RKO (cell line): ENCODE measurements at regions not wholly inside any gene's neighbourhood (a gene's known extent, or its start where the extent isn't known, plus 50 kb on each side); places are given as distances from the start of the nearest gene placed in this dataset.
"Not testable (repeated sequence)": the region's sequence is repeated elsewhere in the genome, so short reads cannot be mapped to it uniquely, and the experiment has no call there.

Experiments used
- DNase-seq: peaks from one replicate; pipeline ENCODE4 v3.0.0-alpha.2; 2016; ENCODE audit warnings: low spot score

DNA sequence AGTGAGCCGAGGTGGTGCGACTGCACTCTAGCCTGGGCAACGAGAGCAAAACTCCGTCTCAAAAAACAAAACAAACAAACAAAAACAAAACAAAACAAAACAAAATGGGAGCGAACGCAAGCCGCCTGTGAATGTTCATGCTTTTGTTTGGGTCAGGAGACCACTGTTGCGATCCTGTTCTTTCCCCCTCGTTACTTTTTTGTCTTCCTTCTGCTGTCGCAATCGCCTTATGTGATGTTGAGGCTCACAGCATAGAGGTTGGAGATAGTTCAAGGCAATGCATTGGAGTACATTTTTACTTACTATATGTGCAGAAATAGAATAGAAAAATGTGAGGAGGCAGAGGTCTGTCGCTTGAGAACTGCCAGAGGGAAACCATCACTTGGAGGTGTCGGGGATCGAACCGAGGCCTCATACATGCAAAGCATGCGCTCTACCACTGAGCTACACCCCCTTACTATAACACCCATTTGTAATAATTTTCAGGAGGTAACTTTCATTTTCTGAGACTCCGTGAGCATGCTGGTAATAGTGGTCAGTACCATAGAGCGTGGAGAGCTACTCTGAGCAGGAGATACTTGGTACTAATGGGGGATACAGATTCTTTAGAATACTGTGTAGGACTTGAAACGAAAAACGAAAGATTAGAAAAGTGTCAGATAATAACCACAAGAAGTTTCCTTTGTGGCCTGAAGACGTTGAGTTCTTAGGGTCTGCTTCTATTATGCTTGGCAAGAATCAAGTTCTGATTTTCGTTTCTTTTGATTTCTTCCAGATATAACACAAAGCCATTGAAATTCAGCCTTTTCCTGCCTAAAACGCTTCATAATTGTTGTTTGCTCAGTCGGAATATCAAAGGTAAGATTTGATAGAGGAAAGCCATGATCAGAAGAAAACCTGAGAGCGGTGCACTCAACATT, 121.1 kb downstream of the TRIM27 start:
- peak; percentile 92 for DNase-seq

DNA sequence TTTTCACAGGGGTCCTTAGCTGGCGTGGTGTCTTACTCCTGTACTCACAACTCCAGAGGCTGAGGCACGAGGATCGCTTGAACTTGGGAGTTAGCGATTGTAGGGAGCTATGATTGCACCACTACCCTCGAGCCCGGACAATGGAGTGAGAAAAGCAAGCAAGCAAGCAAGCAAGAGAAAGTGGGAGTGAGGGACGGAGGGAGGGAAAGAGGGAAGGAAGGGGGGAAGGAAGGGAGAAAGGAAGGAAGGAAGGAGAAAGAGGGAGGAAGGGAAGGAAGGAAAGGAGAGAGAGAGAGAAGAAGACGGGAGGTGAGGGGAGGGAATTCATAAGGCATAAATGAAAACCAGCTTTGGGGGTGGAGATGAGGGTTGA, 120.5 kb downstream of the TRIM27 start:
- peak; percentile 61 for DNase-seq

DNA sequence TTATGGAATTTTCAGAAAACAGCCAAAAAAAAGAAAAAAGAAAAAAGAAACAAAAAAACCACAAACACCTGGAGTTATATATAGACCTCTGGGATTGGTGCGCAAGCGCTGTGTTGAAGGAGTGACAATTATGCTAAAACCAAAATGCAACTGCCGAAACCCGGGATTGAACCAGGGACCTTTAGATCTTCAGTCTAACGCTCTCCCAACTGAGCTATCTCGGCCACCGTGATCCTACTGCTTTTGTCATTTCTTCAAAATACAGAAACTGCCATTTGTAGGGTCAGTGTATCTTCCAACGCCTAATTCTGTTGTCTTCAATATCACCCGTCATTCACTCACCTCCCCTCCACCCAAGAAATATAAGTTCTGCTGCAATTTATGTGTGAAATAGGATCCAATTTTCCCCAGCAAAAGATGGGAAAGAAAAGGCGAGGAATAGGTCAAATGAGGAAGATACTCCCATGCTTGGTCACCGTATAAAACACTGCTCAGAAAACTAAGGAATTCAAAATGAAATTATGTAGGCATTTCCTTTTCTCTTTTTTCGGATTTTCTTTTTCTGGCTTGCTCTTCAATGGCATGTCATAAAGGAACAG, 116.0 kb downstream of the TRIM27 start:
- DNase-seq, result peak; percentile 89

DNA sequence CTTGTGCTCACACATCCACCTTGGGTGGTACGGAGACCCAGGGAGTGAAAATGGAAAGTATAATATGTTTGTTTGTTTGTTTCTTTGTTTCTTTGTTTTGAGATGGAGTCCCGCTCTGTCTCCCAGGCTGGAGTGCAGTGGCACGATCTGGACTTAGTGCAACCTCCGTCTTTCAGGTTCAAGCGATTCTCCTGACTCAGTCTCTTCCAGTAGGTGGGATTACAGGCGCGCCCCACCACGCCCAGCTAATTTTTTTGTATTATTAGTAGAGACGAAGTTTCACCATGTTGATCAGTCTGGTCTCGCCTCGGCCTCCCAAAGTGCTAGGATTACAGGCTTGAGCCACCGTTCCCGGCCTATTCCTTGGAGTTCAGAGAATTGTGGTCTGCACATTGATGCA, 115.4 kb downstream of the TRIM27 start:
- DNase-seq, result peak; percentile 68

DNA sequence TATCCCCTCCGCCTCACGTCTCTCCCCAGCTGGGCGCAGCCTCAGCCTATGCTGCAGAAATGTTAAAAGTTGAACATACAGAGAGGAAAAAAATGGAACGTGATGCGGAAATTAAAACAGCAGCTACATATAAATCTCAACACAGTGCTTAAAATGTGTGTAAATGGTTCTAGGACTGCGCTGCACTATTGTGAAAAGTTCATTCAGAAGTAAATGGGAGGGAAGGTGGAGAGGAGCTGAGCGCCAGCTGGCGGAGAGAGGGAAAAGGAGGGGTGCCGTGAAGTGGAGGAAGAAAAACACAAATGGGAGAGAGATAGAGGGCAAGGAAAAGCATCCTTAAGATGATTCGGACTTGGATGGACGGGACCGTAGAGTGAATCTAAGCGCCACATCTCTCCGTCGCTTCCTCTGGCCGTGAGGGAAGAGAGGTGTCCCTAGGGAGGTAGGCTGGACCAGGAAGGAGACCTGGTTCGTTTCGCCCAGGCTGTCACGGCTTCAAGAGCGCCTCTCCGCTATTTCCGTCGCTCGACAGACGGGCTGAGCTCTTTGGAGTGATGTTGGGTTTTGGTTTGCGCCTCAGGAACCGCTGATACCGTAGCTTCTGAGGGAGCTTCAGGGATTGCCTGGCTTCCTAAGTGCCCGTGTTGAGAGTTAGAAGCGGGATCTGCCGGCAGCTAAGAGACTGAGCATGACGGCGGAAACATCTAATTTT, 113.7 kb downstream of the TRIM27 start:
- no peak for DNase-seq

DNA sequence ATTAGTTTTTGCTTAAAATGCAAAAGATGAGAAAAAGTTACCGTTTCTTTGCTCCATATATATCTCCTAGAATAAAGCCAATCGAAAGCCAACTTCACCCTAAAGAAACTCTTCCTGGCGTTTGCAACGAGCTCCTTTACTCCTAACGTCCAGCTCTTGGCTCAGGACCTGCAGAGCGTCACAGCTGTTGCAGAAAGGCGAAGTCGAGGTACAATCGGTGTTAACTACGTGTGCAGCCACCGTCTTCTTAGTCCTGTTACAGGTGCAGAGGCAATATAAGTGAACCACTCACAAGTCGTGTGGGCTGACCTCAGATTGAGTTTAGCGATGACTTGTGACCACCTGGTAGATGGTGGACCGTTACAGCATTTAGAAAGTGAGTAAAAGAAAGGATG, 113.1 kb downstream of the TRIM27 start:
- DNase-seq, result no peak

DNA sequence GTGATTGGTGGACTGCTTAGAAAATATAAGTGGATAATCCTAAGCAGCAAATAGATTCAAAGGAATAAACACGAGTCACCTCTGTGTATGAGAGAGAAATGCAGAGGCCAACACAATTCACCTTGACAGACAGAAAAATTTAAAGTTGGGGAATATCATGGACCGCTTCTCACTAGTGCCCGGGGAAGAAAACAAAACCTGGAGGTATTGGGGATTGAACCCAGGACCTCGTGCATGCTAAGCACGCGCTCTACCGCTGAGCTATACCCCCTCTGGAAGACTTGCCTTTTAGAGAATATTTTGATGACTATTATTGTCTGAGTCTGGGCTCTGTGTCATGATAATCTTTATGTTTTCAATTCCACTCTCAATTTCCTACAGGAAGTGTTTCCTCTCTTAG, 111.9 kb downstream of the TRIM27 start:
- peak; percentile 79 for DNase-seq

DNA sequence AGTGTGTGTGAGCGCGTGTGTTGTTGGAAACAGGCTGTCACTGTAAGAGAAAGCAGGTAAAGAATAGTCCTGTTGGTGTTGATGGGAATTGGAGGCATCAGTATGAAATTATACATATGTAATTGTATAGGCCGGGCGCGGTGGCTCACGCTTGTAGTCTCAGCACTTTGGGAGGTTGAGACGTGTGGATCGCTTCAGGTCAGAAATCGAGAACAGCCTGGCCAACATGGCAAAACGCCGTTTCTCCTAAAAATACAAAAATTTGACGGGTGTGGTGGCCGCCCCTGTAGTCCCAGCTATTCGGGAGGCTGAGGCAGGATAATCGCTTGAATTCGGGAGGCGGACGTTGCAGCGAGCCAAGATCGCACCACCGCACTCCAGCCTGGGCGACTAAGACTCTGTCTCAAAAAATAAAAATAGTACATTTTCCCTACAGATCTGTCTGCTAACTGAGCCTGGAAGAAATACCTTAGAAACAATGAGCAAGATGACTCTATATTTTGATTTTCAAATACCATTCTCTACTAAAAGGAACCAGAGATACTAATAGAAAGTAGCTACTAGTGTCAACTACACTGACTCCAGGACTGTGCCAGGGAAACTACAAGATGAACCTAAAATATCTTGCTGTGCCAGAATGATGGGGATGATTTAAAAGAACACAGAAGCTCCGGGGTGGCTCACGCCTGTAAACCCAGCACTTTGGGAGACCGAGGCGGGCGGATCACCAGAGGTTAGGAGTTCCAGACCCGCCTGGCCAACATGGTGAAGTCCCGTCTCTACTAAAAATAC, 110.8 kb downstream of the TRIM27 start:
- DNase-seq, result no peak

DNA sequence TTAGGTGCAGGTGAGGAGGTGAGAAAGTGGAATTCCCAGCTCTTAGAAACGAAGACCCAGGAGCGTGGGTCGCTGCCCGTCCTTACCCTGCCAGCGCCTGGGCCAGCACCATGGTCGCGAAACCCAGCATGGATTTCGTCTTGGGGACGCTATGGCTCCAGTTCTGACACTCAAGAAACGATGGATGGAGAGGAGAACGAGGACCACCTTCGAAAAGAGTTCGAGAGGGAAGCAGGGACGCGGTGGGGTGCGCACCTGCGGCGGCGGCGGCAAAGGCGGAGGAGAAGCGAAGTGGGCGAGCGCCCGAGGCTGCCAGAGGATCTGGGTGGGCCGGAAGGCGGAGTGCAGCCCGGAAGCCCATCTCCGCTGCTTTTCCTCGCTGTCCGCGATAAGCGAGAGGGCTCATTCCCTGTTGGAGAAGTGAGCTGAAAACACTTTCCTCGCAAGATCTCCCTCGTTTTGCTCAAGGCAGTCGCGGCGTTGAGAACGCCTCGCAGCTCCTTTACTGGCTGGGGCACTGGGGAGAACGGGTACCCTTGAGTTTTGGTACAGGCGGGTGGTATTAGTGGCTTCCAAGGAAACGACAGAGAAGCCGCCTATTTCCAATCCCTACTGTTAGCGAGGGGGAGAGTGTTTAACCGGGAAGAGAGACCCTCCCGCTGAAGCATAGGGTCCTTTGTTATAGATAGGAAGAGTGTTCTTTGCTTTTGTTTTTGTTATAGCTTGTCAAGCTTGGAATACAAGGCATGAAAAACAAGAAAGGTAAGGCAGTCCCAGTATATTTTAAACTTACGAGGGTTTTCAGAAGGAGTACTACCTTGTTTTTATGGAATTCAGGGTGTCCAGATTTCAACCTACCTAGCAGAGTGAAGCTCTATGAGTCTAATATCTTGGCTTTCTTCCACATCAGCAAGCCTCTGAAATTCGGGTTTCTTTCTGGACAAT, 109.5 kb downstream of the TRIM27 start:
- no peak for DNase-seq

DNA sequence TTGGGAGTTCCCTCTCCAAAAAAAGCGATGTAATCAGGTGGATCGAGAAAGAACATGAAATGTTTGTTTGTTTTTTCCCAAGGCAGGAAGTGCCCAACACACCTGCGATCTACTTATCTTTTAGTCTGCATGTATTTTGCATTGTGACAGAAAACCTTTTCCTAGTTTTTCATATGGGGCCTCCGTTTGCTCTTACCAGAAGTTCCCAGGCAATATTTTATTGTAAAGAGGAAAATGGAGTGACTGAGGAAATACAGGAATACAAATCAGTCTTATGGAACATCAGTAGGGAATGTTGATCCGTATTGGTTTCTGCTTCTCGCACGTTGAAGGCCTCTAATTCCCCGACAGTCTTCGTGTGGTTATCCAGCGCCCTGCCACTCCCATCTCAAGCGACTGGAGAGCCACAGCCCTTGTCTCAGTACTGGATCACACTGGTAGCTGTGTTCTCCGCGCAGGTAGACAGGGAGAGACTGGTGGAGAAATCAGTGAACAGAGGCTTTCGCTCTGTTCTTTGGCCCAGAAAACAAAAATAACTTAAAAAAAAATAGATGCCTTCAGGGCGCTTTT, 107.4 kb downstream of the TRIM27 start:
- DNase-seq, result no peak

DNA sequence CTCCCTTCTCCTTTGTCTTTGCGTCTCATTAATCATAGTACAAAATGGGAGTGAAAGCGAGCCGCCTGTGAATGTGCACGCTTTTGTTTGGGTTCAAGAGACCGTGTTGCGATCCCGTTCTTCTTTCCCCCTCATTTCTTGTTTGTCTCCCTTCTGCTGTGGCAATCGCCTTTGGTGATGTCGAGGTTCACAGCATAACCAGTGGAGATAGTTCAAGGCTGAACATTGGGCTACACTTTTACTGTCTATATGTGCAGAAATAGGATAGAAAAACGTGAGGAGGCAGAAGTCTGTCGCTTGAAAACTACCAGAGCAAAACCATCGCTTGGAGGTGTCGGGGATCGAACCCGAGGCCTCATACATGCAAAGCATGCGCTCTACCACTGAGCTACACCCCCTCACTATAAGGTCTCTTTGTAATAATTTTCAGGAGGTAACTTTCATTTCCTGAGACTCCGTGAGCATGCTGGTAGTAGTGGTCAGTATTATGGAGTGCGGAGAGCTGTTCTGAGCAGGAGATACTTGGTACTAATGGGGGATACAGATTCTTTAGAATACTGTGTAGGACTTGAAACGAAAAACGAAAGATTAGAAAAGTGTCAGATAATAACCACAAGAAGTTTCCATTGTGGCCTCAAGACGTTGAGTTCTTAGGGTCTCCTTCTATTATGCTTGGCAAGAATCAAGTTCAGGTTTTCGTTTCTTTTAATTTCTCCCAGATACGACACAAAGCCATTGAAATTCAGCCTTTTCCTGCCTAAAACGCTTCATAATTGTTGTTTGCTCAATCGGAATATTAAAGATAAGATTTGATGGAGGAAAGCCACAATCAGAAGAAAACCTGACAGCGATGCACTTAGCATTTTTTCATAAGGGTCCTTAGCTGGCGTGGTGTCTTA, 106.6 kb downstream of the TRIM27 start:
- peak; percentile 79 for DNase-seq

DNA sequence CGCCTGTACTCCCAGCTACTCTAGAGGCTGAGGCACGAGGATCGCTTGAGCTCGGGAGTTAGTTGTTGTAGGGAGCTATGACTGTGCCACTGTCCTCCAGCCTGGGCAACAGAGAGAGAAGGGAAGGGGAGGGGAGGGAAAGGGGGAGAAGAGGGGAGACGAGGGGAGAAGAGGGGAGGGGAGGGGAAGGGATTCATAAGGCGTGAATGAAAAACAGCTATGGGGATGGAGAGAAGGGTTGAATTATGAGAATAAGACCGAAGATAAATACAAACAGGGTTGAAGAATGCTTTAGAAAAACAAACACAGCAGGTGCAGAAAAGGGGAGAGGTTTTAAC, 106.0 kb downstream of the TRIM27 start:
- peak; percentile 68 for DNase-seq

DNA sequence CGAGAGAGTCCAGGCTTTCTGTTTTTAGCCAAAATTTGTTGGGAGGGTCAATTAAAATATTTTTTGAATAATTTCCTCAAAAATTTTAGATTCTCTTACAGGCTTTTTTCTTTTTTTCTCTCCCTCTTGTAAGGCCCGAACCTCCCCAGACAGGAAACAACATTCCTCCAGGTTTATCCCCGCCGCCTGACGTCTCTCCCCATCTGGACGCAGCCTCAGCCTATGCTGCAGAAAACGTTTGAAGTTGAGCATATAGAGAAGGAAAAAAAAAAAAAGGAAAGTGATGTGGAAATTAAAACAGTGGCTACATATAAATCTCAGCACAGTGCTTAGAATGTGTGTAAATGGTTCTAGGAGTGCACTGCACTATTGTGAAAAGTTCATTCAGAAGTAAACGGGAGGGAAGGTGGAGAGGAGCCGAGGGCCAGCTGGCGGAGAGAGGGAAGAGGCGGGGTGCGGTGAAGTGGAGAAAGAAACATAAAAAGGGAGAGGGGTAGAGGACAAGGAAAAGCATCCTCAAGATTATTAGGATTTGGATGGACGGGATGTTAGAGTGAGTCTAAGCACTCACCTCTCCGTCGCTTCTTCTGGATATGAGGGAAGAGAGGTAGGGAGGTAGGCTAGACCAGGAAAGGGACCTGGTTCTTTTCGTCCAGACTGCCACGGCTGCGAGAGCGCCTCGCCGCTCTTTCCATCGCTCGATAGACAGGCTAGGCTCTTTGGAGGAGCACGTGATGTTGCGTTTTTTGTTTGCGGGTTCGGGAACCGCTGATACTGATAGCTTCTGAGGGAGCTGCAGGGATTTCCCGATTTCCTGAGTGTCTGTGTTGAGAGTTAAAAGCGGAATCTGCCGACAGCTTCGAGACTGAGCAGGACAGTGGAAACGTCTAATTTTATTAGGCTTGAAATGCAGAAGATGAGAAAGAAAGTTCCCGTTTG, 98.7 kb downstream of the TRIM27 start:
- no peak for DNase-seq

DNA sequence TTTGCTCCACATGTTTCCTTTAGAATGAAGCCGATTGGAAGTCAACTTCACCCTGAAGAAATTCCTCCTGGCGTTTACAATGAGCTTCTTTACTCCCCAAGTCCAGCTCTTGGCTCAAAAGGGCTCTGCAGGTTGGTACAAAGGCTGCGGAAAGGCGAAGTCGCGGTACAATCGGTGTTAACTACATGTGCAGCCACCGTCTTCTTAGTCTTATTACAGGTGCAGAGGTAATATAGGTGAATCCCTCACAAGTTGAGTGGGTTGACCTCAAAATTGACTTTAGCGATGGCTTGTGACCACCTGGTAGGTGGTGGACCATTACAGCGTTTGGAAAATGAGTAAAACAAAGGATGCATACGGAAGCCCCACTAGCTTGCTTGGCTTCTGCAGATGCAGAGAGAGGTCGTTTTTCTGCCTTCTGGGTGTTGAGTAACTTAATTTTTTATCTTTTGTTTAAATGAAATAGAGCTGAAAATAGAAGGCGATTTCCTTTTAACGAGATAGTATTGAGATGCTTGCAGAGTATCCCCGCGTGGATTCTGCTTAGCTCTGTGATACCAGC, 98.0 kb downstream of the TRIM27 start:
- DNase-seq, result no peak

DNA sequence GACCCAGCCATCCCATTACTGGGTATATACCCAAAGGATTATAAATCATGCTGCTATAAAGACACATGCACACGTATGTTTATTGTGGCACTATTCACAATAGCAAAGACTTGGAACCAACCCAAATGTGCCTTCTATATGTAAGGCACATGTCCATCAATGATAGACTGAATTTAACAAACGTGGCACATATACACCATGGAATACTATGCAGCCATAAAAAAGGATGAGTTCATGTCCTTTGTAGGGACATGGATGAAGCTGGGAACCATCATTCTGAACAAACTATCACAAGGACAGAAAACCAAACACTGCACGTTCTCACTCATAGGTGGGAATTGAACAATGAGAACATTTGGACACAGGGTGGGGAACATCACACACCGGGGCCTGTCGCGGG, 92.1 kb downstream of the TRIM27 start:
- DNase-seq, result not testable (repeated sequence)

DNA sequence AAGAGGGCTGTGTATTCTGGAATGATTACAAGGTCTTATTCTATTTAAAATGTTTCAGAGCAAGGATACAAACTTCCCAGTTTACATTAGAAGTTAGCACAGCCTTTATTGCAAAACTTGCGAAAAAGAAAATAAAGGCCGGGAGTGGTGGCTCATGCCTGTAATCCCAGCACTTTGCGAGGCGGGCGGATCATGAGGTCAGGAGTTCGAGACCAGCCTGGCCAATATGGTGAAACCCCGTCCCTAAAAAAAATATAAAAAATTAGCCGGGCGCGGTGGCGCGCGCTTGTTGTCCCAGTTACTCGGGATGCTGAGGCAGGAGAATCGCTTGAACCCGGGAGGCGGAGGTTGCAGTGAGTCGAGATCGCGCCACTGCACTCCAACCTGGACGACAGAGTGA, 87.1 kb downstream of the TRIM27 start:
- DNase-seq, result peak; percentile 20

DNA sequence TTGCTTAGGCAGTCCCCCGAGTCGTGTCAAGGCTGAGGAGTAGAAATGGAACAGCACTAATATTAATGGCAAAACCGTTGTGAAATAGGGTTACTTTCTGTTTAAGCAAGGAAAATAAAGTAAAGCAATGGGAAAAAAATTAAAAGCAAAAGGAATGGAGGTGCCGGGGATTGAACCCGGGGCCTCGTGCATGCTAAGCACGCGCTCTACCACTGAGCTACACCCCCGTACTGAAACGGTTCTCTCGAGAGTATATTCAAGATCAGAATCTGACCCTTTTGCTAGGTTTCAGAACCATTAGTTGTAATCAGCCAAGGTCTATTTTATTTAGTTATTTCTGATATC, 85.5 kb downstream of the TRIM27 start:
- peak; percentile 74 for DNase-seq
